ENCODE measurements at regions not wholly inside any gene's neighbourhood (a gene's known extent, or its start where the extent isn't known, plus 50 kb on each side); places are given as distances from the start of the nearest gene placed in this dataset.

GRCh38 chr5:123710031-123710430, 198.1 kb downstream of the CSNK1G3 start:
- Histone ChIP-seq H4K20me1 (ENCODE audit: insufficient read depth, low read length) (no peaks in the 10 kb centered on the region), H3K27me3 (ENCODE audit: control insufficient read depth in 1 of 2, insufficient read depth in 2 of 2, low read length in 2 of 2) (no peaks in the 10 kb centered on the region), H3K4me2 (ENCODE audit: low read depth, low read length) (no peak overlapping the region), H3K36me3 (replicated peaks in 1 of 2; ENCODE audit: control insufficient read depth in 1 of 2, insufficient read depth in 2 of 2, low read length in 2 of 2) (no peaks in the 10 kb centered on the region), H3K4me1 (ENCODE audit: insufficient read depth, low read length) (no peaks in the 10 kb centered on the region), H3K4me3 (replicated peaks in 1 of 3; ENCODE audit: insufficient read depth in 1 of 3, low read depth in 2 of 3, low read length in 3 of 3) (no peak overlapping the region), H3K9me3 (ENCODE audit: low read length) (peaks cover 14% of the 10 kb centered on the region), H3K9ac (ENCODE audit: insufficient read depth, low read depth, low read length) (no peak overlapping the region), H3K79me2 (ENCODE audit: insufficient read depth, low read length) (no peaks in the 10 kb centered on the region), H3K27ac (ENCODE audit: extremely low read length, insufficient read depth, low read length) (no peak overlapping the region), H2AFZ (ENCODE audit: low read length) (no peak overlapping the region)
- no peak for ATAC-seq
- ChIA-PET POLR2A (no interaction called here), CTCF (ENCODE audit: low intra/inter-chr PET ratio, low total read pairs) (no interaction called here)
- no TSS peak for BruUV-seq (replicated peaks)
- in situ Hi-C loops (cut with HindIII; ENCODE audit: extremely low pct_ligation_motif_present, low pct_unique_long_range_greater_than_20kb): no loop called here
- DNase-seq (ENCODE audit: low spot score): no peak
- intact Hi-C loops (cut with micrococcal nuclease; ENCODE audit: unreplicated experiment): no loop called here
- TF ChIP-seq ZNF644 (CRISPR knock-in tag; IDR thresholded peaks at IDR 0.05; ENCODE audit: low read depth): no peak
- TF ChIP-seq ZNF382 (CRISPR knock-in tag; IDR thresholded peaks at IDR 0.05; ENCODE audit: borderline replicate concordance): no peak
- no peak for TF ChIP-seq MTF2 (CRISPR knock-in tag; IDR thresholded peaks at IDR 0.05; ENCODE audit: borderline replicate concordance)
- no peak for TF ChIP-seq CHD2 (IDR thresholded peaks at IDR 0.05; ENCODE audit: low read depth, low read length)
- no peak for TF ChIP-seq RERE (CRISPR knock-in tag; IDR thresholded peaks at IDR 0.05; ENCODE audit: low read depth)
- TF ChIP-seq MAF1 (CRISPR knock-in tag; IDR thresholded peaks at IDR 0.05; ENCODE audit: borderline replicate concordance): no peak
- TF ChIP-seq SNAPC2 (CRISPR knock-in tag; IDR thresholded peaks at IDR 0.05): no peak
- FAIRE-seq: no peak
- 61% methylated on average over 3 of the region's 3 CpGs for WGBS (ENCODE audit: low lambda C conversion rate)
